Upper lobe of left lung (tissue), 6 donors: ENCODE measurements at regions not wholly inside any gene's neighbourhood (a gene's known extent, or its start where the extent isn't known, plus 50 kb on each side); places are given as distances from the start of the nearest gene placed in this dataset.

Source experiments
- ATAC-seq, 2 donors: fragments of 200-7000 bp; cut with Tn5 transposase; one replicate each; pipeline ENCODE4 v1.9.1; 2022; ENCODE audit warnings: mild to moderate bottlenecking in 2 of 2, moderate library complexity in 2 of 2; ENCODE audit not compliant: low FRiP score in 2 of 2
- DNase-seq, 2 donors: peaks; one replicate each; pipeline ENCODE4 v3.0.0-alpha.2; 2019 to 2020
- H3K27ac ChIP-seq, 4 donors: fragments of 200-600 bp; sonication (generic); one replicate each; pipeline ENCODE4 v1.5.1; 2016 to 2019
- H3K27me3 ChIP-seq, 4 donors: fragments of 200-600 bp; sonication (generic); one replicate each; pipeline ENCODE4 v1.5.1; 2017 to 2019
- H3K36me3 ChIP-seq, 4 donors: fragments of 200-600 bp; sonication (generic); one replicate each; pipeline ENCODE4 v1.5.1; 2016 to 2019
- H3K4me1 ChIP-seq, 4 donors: fragments of 200-600 bp; sonication (generic); one replicate each; pipeline ENCODE4 v1.5.1; 2018 to 2019
- H3K4me3 ChIP-seq, 4 donors: fragments of 200-600 bp; sonication (generic); one replicate each; pipeline ENCODE4 v1.5.1; 2017 to 2019; ENCODE audit warnings: mild to moderate bottlenecking in 2 of 4, moderate library complexity in 1 of 4
- H3K9me3 ChIP-seq, 4 donors: fragments of 200-600 bp; sonication (generic); one replicate each; pipeline ENCODE4 v1.5.1; 2018 to 2019
- CTCF ChIP-seq, 6 experiments: fragments of 450-650 bp in 4 of 6; fragments of 200-600 bp in 2 of 6; sonication (generic) in 2 of 6; IDR thresholded peaks; one replicate each; pipeline ENCODE4 v1.5.1; 2016 to 2019; ENCODE audit warnings: antibody characterized with exemption in 6 of 6
- EP300 ChIP-seq, 4 donors: sonication (generic); formaldehyde crosslinking; IDR thresholded peaks; one replicate each; pipeline ENCODE4 v1.5.1; 2017; ENCODE audit warnings: antibody characterized with exemption in 4 of 4, control low read depth in 2 of 4
- POLR2A ChIP-seq, 4 donors: fragments of 450-650 bp; IDR thresholded peaks; one replicate each; pipeline ENCODE4 v1.5.1; 2016 to 2017; ENCODE audit warnings: antibody characterized with exemption in 4 of 4, mild to moderate bottlenecking in 2 of 4
- POLR2AphosphoS5 ChIP-seq, 2 donors: sonication (generic); formaldehyde crosslinking; IDR thresholded peaks; one replicate each; pipeline ENCODE4 v1.5.1; 2017; ENCODE audit warnings: antibody characterized with exemption in 2 of 2
- whole genome bisulfite sequencing, 2 donors: methylation state at CpG; one replicate each; pipeline ENCODE4 v1.1.5; 2017 to 2018; 5-methylcytosine and 5-hydroxymethylcytosine counted together
- donor health status: DM: no; HTN: no; CAD: no; lungs with moderate emphysema.
- donor health status: DM: no; HTN: yes; CAD: no; lungs with severe emphysema.

GRCh38 chr9:135286961-135287360 lies 192.6 kb upstream of the PPP1R26 start:
- no peak for ATAC-seq
- Histone ChIP-seq H3K4me3 (no peak overlapping the region), H3K27me3 (no peaks in the 10 kb centered on the region), H3K36me3 (no peaks in the 10 kb centered on the region), H3K27ac (no peak overlapping the region), H3K9me3 (no peaks in the 10 kb centered on the region), H3K4me1 (peaks cover 0 to 5% (median 0%) of the 10 kb centered on the region in 4 donors)
- TF ChIP-seq CTCF (IDR thresholded peaks at IDR 0.05) (no peak), POLR2A (IDR thresholded peaks at IDR 0.05) (no peak), POLR2AphosphoS5 (IDR thresholded peaks at IDR 0.05) (no peak), EP300 (IDR thresholded peaks at IDR 0.05) (no peak)
- 86 to 90% methylated on average over 4 to 5 of the region's 7 CpGs for WGBS, 2 donors
- DNase-seq, result no peak

GRCh38 chr9:135287627-135288026 lies 192.0 kb upstream of the PPP1R26 start:
- Histone ChIP-seq H3K4me1 (no peaks in the 10 kb centered on the region), H3K9me3 (no peaks in the 10 kb centered on the region), H3K4me3 (no peak overlapping the region), H3K27me3 (no peaks in the 10 kb centered on the region), H3K27ac (no peak overlapping the region), H3K36me3 (no peaks in the 10 kb centered on the region)
- ATAC-seq (no peak), DNase-seq (no peak)
- WGBS, 2 donors, result 78% methylated on average over 15 to 16 of the region's 16 CpGs
- no peak for TF ChIP-seq CTCF (IDR thresholded peaks at IDR 0.05)
- no peak for TF ChIP-seq EP300 (IDR thresholded peaks at IDR 0.05)
- no peak for TF ChIP-seq POLR2AphosphoS5 (IDR thresholded peaks at IDR 0.05)
- TF ChIP-seq POLR2A (IDR thresholded peaks at IDR 0.05), result no peak

GRCh38 chr9:135288054-135288453 lies 191.5 kb upstream of the PPP1R26 start:
- Histone ChIP-seq H3K27me3 (no peaks in the 10 kb centered on the region), H3K4me1 (no peaks in the 10 kb centered on the region), H3K27ac (no peak overlapping the region), H3K4me3 (no peak overlapping the region), H3K9me3 (no peaks in the 10 kb centered on the region), H3K36me3 (no peaks in the 10 kb centered on the region)
- TF ChIP-seq POLR2AphosphoS5 (IDR thresholded peaks at IDR 0.05) (no peak), POLR2A (IDR thresholded peaks at IDR 0.05) (no peak), EP300 (IDR thresholded peaks at IDR 0.05) (no peak), CTCF (IDR thresholded peaks at IDR 0.05) (no peak)
- WGBS, 2 donors, result 82 to 89% methylated on average over 15 to 20 of the region's 24 CpGs
- ATAC-seq, result no peak
- no peak for DNase-seq

GRCh38 chr9:135289081-135289491 lies 190.5 kb upstream of the PPP1R26 start:
- TF ChIP-seq POLR2A (IDR thresholded peaks at IDR 0.05) (no peak), POLR2AphosphoS5 (IDR thresholded peaks at IDR 0.05) (no peak), EP300 (IDR thresholded peaks at IDR 0.05) (no peak), CTCF (IDR thresholded peaks at IDR 0.05) (no peak)
- 69 to 70% methylated on average over 17 of the region's 17 CpGs for WGBS, 2 donors
- no peaks in the 10 kb centered on the region for H3K27me3 ChIP-seq
- no peaks in the 10 kb centered on the region for H3K9me3 ChIP-seq
- no peaks in the 10 kb centered on the region for H3K36me3 ChIP-seq
- H3K4me3 ChIP-seq, result no peak overlapping the region
- ATAC-seq (no peak), DNase-seq (no peak)
- no peak overlapping the region for H3K27ac ChIP-seq
- H3K4me1 ChIP-seq, result no peaks in the 10 kb centered on the region

- Histone ChIP-seq H3K27me3 (no peaks in the 10 kb centered on the region), H3K36me3 (no peaks in the 10 kb centered on the region), H3K4me1 (no peaks in the 10 kb centered on the region), H3K9me3 (no peaks in the 10 kb centered on the region), H3K27ac (no peak overlapping the region), H3K4me3 (no peak overlapping the region)
- 56 to 68% methylated on average over 6 to 9 of the region's 9 CpGs for WGBS, 2 donors
- TF ChIP-seq CTCF (IDR thresholded peaks at IDR 0.05) (no peak), POLR2A (IDR thresholded peaks at IDR 0.05) (no peak), EP300 (IDR thresholded peaks at IDR 0.05) (no peak), POLR2AphosphoS5 (IDR thresholded peaks at IDR 0.05) (no peak)
- ATAC-seq (no peak), DNase-seq (no peak)
Observed at GRCh38 chr9:135290086-135290485, 189.5 kb upstream of the PPP1R26 start.
